D341Med (cell line): ENCODE measurements at regions not wholly inside any gene's neighbourhood (a gene's known extent, or its start where the extent isn't known, plus 50 kb on each side); places are given as distances from the start of the nearest gene placed in this dataset.
"Not testable (repeated sequence)": the region's sequence is repeated elsewhere in the genome, so short reads cannot be mapped to it uniquely, and the experiment has no call there.

ENCODE experiments used
- DNase-seq: peaks from one replicate; pipeline ENCODE4 v3.0.0; 2012; ENCODE audit warnings: low spot score

DNA sequence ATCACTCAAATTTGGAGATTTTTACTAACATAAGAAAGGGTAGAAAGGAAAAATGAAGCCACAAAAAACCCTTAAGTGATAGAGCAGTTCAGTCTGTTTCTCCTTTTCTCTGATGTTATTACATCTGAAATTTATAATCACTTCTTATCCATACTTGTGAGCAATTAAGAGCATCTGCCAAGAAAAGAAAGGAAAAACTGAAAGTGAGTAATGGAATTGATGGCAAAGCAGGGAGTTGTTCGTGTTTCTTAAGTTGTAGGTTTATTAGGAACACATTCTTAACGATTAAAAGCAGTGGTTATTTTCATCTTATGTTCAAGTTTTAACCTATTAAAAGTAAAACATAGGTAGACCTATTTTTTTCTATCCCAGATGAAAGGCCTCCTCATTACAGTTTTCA, 277.7 kb downstream of the RND3 start:
- no peak for DNase-seq

DNA sequence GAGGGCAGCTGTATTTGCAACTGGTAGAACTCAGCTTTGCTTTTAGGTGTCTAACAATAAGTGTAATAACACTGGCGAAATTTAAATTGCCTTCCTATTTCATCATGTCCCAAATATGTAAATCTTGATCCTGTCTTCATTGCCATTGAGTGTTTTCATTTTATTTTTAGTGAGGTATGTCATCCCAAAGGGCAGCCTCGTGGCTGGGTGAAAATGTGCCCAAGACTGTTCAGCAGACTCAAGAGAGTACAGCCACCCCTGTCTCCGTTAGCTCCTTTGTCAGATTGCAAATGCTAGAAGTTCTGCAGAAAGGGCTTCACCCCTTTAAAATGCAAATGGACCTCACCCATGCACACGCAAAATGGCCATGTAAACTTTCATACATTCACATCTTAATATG, 278.8 kb downstream of the RND3 start:
- no peak for DNase-seq

DNA sequence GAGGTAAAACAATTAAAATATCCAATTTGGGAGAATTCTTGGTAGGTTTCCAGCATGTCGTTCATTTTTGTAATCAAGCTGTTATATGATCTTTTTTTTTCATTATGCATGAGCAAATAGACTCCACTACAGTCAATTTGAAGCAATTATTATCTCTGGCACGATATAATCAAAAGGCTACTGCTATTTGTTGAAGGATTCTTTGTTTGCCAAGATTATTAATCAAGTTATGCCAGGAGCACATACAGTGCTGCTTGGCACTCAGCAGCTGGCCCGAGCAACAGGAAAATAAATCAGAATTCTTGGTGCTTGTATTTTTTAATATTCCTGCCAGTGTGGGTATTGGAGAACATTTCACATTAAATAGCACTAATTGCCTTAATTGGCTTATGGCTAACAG, 279.5 kb downstream of the RND3 start:
- DNase-seq: no peak

DNA sequence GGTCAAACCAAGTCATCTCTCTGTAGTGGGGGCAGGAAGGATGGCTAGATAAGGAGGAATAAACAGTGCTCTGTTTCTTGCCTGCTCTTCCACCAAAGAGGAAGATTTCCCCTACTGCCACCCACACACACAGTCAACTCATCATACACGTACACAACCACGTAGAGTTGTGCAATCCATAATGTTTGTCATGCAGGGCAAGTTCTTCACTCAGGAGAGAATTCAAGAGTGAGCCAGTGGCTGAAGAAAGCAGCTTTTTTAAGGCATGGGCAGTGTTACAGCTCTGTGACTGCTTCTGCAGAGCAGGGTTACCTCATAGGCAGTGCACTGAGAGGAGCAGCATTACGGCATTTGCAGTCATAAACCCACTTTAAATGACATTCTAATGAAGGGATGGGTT, 283.0 kb downstream of the RND3 start:
- no peak for DNase-seq

DNA sequence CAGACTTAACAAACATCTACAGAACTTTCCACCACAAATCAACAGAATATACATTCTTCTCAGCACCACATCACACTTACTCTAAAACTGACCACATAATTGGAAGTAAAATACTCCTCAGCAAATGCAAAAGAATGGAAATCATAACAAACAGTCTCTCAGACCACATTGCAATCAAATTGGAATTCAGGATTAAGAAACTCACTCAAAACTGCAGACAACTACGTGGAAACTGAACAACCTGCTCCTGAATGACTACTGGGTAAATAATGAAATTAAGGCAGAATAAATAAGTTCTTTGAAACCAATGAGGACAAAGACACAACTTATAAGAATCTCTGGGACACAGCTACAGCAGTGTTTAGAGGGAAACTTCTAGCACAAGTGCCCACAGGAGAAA, 292.7 kb downstream of the RND3 start:
- DNase-seq: not testable (repeated sequence)

DNA sequence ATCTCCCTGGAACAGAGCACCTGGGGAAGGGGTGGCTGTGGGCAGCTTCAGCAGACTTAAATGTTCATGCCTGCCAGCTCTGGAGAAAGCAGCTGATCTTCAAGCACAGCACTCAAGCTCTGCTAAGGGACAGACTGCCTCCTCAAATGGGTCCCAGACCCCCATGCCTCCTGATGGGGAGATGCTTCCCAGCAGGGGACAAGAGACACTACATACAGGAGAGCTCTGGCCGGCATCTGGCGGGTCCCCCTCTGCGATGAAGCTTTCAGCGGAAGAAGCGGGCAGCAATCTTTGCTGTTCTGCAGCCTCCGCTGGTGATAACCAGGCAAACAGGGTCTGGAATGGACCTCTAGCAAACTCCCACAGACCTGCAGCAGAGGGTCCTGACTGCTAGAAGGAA, 294.8 kb downstream of the RND3 start:
- DNase-seq: no peak

DNA sequence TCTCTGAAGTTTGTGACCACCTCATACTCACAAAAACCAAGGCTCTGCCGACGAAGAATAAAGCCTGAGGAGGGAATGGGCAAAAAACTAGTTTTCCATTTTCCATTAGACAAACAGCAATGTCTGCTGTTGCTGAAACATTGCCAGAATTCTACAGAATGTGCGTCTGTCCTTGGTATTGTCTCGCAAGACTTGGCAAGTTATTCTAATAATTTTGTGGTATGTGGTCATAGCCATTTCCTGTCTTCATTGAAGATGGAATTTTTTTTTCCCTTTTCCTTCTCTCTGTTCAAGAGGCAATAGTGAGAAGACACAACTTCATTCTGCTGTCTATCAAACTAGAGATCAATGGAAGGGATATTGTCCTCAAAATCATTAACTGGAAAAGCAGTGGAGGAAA, 296.1 kb downstream of the RND3 start:
- no peak for DNase-seq

DNA sequence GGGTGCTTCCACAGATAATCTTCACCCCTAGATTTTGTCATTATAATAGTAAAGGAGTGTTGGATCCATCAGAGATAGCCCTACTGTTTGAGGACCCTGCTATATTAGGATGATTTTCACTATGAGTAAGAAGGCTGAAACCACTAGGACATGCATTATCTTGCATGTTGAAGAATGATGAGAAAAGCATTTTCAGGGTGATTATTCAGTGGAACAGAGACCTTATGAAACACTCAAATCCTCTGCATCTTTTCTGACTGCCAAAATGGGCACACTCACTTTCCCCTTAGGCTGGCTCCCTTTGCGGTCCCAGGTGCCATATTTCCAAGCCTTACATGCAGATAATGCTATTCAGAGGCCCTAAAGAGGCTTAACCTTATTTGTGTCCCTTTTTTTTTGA, 296.9 kb downstream of the RND3 start:
- no peak for DNase-seq

DNA sequence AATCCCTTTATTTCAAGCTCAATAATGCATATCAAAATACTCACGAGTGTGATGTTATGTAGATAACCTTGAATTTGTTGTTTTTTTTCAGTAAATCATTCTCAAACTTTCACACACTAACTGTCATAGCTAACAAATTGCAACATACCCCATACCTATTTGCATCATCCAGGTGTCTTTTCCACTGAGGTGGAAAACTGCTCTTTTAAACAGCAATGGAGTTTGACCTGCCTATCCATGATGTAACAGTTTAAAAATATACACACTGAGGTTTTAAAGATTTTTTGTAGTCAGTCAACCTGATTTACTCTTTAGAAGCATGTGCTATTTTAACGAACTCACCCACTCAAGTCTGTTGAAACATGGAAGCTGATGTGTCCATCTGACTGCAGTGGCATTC, 298.7 kb downstream of the RND3 start:
- DNase-seq: no peak

DNA sequence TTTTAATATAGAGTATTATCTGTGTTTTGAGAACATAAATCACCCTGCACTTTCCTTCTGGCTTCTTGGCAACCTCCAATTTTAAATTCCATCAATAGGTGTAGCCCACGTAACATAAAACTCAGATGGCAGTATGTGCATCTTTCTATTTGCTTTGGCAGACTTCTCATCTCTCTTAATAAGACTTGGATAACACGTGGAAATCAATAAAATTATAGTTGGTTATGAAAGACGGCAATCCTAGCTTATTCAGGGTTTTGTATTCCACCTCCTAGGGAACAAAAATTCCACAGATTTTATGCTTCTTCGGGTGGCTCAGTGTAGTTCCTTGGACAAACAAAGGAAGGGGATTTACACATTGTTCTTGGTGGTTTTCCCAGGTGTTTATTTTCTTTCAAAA, 299.3 kb downstream of the RND3 start:
- no peak for DNase-seq

DNA sequence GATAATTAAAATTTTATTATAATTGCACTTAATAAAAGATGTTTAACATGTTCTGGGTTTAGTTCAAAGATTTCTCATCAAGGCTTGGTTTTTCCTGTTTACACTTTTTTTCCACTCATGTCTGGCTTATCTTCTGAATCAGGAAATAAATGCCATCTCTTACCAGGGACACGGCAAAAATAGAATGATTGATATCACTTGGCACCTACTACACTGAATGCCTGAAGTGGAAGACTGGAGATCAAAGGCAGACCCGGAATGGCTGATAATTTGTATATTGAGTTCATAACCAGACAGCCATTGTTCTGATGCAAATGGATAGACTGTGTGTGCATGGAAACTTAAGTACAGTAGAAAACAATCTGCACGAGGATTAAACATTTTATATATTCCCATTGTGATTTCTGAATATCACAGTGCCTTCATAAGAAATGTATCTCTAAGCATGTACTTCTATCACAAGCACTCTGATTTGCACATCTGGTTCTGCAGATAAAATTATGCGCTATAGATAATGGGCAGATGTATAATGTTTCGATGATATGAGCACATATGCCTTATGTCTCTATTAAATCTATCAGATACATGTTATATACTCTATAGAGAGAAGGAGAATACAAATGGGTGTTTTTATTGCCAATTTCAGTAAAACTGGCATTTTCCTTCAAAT, 304.8 kb downstream of the RND3 start:
- DNase-seq: no peak

DNA sequence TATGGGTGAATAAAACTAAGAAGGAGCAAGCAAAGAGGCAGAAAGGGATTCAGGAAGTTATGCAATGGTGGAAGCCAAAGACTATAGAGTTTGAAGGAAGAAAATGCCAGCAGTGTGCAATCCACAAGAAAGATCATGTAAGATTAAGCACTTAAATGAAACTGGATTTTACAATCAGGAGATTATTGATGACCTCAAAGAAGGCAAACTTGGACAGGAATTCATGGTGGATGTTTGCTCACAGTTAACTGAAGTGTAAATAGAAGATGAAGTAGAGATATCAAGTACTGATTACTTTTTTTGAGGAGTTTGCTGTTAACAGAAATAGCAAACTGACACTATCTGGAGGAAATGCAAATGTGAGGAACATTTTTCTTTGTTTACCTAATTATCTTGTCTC, 308.9 kb downstream of the RND3 start:
- no peak for DNase-seq

DNA sequence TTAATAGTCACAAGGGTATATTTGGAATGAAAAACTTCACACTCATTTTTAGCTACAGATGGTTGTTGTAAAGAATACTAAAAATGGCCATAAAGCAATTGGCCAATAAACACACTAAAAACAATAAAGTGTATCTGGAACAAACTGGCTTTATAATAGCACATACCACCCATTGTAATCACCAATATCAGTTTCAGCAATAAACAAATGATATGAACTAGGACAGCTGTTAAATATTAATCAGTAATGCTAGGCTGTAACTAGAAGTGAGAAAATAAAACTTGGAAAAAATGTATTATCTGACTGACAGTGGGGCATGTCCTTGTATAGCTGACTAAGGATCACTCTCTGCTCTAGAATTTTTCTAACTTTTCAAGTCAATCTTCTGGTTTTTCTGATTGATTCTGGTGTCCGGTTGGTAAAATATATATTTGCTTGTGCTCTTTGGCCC, 312.5 kb downstream of the RND3 start:
- no peak for DNase-seq

DNA sequence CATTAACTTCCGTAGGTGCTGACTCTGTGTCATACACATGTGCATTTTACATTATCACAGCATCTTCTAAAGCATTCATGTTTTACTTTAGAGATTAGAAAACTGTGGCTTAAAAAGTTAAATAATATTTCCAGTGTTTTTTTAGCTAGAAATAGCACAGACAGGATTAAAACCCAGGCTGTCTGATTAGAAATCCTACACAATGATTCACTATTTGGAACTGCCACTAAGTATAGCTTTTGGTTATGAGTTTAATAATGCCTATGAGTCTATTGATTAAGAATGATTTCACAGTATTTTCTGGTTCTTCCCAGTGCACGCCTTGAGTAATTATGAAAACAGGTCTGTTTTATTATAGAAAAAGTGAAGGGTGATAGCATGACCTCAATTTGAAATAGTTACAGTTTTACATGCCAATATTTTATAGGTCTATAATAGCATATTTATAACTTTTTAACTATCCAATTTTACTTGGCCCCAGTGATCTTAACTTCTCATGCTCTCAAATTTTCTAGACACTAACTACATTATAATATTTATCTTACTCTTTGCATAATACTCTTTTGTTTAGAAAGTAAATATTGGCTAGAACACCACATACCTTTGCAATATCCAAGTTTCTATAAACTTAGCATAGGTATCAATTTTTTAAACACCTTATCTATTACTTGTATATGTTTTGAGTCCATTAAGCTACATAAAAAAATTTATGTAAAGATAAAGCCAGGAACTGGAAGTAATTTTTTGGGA, 313.2 kb downstream of the RND3 start:
- DNase-seq: no peak

DNA sequence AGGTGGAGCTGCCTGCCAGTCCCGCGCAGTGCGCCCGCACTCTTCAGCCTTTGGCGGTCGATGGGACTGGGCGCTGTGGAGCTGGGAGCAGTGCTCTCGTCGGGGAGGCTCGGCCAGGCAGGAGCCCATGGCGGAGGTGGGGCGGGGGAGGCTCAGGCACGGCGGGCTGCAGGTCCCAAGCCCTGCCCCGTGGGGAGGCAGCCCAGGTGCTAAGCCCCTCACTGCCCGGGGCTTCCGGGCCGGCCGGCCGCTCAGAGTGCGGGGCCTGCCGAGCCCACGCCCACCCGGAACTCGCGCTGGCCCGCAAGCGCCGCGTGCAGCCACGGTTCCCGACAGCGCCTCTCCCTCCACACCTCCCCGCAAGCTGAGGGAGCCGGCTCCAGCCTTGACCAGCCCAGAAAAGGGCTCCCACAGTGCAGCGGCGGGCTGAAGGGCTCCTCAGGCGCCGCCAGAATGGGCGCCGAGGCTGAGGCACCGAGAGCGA, 316.4 kb downstream of the RND3 start:
- no peak for DNase-seq

DNA sequence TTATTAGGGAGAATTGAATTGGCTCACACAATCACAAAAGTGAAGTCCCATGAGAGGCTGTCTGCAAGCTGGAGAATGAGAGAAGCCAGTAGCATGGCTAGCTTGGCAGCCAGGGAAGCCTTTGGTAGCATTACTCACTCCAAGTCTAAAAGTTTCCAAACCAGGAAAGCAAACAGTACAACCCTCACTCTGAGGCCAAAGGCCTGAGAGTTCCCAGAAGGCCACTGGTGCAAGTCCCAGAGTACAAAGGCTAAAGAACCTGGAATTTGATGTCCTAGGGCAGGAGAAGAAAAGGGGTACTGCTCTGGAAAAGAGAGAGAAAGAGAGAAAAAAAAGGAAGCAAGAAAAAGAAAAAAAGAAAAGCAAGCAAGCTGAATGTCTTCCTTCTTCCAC, 318.2 kb downstream of the RND3 start:
- DNase-seq: no peak

DNA sequence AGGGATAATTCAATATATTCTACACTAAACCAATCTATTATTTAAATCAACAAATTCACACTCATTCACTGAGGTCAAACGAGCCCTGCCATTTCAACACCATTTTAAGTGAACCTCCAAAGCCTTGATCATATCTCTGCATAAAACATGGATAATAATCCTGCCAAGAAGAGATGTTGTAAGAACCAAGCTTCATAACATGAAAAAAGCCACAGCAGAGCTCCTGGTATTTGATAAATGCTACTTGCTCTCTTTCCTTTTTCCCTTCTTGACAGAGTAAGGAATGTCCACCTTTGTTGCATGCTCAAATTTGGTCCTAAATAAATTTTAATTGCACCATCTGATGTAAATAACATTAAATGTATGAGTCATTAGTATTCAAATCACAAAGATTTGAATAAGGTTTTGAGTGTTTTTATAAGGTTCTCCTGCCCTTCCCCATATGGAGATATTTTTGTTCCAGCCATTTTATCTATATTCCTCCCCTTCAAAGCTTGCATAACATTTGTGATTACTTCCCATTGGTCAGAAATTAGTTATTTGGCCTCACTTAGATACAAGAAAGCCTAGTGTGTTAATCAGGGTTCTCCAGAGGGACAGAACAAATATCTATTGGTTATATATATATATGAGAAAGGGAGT, 318.8 kb downstream of the RND3 start:
- DNase-seq: no peak

DNA sequence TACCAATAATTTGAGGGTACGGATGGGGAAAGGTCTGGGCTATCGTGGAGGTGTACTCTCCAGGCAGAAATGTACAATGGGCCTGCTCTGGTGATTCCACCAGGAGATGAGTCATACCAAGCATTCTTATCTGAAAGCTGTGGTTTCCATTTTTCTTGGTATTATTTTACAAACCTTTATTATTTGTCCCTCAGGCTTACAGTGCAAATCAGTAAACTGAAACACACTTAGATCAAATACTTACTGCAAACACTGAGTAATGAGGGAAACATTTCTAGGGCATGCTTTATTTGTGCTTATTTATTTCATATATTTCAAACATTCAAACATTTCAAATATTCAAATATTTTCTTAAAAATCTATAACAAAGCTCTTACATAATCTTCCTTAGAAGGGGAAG, 319.8 kb downstream of the RND3 start:
- no peak for DNase-seq

DNA sequence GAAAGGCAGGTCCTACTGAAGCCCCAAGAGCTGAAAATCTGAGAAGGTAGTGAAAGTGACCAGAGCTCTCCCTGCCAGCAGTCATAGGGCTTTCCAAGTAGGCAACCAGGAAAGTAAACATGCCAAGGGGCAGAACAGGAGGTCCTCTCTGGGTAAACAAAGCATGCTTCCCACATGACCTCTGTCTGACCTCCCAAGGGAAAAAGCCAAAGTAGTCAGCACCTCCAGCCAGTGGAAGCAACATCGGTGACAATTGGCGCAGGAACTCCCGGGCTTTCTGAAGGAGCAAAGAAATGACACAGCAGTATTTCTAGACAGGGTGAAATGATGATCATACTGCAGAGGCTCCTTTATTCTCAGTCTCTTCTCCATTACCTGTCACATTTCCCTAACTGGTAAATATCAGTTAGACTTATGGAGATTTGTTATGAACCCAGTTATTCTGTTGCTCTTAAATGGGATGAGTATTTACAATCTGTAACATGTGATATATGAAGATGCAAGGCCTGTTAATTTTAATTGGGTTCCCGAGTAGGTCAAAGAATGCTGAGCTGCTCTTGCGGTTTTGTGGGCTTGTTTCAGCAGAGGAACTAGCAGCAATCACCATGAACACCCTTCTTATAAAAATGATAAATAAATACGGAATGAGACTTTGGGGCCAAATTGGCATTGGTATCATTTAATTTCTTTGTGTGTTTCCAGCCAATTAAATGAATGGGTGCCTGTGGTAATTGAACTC, 321.0 kb downstream of the RND3 start:
- DNase-seq: no peak

DNA sequence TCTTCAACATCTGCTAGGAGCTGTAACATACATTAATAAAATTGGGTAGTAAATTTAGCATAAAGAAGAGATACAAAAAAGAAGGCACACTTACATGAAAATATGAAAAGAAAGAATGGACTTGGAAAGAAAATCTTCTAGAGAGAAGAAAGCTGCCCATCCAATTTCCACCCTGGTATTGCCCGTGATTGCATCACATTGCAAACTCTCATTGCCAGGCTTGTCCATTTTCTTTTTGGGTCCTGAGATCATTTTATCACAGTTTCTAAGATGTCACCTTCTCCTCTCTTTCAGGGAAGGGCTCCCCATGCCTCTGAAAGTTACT, 321.5 kb downstream of the RND3 start:
- DNase-seq: no peak

DNA sequence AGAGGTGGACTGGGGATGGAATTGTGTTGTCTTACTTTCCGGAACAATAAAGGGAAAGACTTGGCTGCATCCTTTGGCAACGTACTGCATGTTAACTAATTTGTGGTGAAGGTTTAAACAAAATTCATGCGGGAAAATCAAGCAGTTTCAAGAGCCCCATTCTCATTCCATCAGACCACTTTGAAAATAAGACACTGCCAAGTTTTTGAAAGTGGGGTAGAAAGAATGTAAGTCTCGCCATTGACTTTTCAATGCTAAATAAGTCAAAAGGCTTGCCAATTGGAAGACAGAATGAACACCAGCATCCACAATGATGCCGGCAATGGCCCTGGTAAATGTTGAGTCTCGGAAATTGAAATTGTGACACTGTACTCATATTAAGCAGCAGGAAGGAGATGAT, 322.0 kb downstream of the RND3 start:
- DNase-seq: no peak

DNA sequence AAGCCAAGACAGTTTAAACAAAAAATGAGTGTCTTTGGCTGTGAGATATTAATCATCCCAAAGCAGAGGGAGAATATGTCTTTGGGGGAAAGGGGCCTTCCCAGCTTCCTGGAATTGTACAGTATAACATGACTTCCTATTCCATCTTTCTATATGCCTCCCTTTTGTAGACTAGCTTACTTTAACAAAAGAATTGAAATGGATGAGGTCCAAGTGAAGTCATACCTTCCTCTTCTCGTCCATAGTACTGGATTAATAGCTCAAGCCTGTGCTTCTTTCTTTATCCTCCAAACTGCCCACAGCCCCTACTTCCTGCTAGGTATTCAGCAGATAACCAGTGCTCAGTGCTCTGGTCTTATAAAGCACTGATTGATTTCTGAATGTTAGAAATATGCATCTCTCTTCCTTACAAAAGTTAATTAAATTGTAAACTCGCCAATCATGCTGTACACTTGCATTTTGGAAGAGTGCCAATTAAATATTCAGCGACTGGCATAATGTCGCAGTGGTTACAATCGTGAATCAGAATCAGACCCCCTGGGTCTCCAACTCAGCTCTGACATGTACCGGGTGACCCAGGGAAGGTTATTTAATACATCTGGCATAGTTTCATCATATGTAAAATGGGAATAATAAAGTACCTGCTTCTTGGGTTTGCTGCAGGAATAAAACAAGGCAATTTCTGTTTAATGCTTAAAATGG, 325.1 kb downstream of the RND3 start:
- no peak for DNase-seq
